Omental fat pad (tissue), 3 donors: ENCODE measurements at regions not wholly inside any gene's neighbourhood (a gene's known extent, or its start where the extent isn't known, plus 50 kb on each side); places are given as distances from the start of the nearest gene placed in this dataset.

Source experiments
- ATAC-seq: fragments of 150-250 bp; one replicate; pipeline ENCODE4 v1.9.1; 2016; ENCODE audit warnings: mild to moderate bottlenecking, moderate library complexity; ENCODE audit not compliant: low FRiP score
- DNase-seq: peaks from one replicate; pipeline ENCODE4 v3.0.0-alpha.2; 2019; ENCODE audit warnings: low spot score
- TF ChIP-seq, protein P1 (sequence below), 3 donors: fragments of 450-650 bp; IDR thresholded peaks; one replicate each; pipeline ENCODE4 v1.5.1; 2016 to 2017; ENCODE audit warnings: antibody characterized with exemption in 3 of 3, mild to moderate bottlenecking in 3 of 3, moderate library complexity in 2 of 3

DNA sequence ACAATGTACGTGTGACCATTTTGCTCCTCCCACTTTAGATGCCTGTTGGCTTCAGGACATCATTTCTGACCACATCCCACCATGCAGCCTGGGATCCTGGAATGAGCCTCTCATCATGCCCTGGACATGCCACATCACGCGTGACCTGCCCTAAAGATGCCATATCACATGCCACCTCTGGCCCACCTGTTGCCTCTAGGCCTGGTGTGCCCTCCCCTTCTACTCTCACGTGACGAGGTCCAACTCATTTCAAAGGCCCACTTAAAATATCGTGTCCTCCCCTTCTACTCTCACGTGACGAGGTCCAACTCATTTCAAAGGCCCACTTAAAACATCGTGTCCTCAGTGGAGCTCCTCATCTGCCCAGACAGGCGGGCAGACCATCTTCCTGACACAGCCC, 254.9 kb downstream of the TEX36 start:
- DNase-seq (no peak), ATAC-seq (no peak)
- TF ChIP-seq, protein P1, sequence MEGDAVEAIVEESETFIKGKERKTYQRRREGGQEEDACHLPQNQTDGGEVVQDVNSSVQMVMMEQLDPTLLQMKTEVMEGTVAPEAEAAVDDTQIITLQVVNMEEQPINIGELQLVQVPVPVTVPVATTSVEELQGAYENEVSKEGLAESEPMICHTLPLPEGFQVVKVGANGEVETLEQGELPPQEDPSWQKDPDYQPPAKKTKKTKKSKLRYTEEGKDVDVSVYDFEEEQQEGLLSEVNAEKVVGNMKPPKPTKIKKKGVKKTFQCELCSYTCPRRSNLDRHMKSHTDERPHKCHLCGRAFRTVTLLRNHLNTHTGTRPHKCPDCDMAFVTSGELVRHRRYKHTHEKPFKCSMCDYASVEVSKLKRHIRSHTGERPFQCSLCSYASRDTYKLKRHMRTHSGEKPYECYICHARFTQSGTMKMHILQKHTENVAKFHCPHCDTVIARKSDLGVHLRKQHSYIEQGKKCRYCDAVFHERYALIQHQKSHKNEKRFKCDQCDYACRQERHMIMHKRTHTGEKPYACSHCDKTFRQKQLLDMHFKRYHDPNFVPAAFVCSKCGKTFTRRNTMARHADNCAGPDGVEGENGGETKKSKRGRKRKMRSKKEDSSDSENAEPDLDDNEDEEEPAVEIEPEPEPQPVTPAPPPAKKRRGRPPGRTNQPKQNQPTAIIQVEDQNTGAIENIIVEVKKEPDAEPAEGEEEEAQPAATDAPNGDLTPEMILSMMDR (IDR thresholded peaks at IDR 0.05), result no peak

DNA sequence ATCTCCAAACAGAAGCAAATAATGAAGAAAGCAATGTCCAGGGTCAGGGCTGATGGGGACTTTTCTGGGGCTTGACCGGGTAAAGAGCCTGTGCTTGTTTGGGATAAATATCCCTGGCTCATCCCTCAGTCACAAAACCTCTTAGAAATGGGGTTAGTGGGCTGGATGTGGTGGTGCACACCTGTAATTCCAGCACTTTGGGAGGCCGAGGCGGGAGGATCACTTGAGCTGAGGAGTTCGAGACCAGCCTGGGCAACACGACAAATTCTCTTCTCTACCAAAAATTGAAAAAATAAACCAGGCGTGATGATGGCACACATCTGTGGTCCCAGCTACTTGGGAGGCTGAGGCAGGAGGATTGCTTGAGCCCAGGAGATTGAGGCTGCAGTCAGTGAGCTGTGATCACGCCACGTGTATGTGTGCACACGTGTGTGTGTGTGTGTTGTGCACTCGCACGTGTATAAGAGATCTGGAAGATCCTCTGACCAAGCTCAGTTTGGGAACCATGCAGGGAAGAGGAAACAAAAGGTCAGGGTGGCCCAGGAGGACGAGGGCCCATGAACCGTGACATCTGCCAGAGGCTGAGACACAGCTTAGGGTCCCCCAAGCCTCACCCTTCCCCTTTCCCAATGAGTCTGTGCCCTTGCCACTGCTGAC, 258.6 kb downstream of the TEX36 start:
- DNase-seq, result no peak
- no peak for ATAC-seq

DNA sequence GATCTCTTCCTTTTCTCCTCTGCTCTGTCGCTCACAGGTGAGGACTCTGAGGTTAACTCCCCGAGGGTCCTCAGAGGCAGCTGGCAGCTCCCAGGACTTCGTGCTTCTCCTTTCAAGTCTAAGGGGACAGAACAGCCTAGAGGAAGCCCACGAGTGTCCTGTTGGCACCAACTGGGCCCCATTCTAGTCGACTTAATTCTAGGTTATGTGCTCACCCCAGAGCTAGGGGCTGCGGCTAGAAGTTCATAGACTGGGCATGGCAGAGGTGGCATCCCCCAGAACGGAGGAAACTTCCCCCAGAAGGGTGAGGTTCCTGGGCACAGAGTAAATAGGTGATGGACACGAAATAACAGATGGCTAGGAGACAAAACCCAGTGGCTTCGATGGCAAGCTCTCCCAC, 259.4 kb downstream of the TEX36 start:
- ATAC-seq, result no peak
- no peak for DNase-seq
- TF ChIP-seq, protein P1 (IDR thresholded peaks at IDR 0.05), result no peak

More for the DNA sequence above, 258.6 kb downstream of the TEX36 start:
- TF ChIP-seq, protein P1 (IDR thresholded peaks at IDR 0.05), result no peak

DNA sequence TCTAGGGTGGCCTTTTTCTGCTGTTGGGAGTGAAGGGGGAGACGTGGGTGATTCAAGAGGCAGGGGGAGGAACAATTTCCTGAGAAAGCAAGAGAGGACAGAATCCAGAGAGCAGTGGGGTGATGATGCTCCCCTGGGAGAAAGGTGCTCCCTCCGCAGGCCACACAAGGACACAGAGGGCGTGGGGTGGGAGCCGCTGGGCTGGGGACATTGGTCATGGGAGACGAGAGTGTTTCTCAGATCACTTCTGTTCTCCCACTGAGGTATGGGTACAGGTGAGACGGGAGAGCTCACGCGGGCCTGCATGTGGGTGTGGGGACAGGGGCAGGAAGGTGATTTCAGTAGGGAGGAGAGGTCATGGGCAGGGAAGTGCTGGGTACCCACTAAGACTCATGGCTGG, 259.5 kb upstream of the CTBP2 start:
- TF ChIP-seq, protein P1 (IDR thresholded peaks at IDR 0.05), result no peak
- DNase-seq, result no peak
- ATAC-seq, result no peak

DNA sequence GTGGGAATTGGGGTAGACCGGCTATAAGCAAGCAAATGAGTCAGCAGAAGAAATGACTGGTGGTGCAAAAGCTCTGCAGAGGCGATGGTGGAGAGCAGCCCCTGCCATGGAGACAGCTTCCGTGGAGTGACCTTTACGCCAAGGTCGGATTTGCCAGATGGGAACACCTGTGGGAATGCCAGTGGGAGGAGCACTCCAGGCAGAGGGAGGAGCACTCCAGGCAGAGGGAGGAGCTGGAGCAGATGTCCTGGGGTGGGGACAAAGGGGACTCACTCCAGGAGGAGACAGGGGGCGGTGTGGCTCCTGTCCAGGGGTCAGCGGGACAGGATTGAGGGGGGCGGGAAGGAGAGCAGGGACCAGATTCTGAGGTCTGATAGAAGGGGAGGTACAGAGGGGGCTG, 258.8 kb upstream of the CTBP2 start:
- ATAC-seq (no peak), DNase-seq (no peak)
- TF ChIP-seq, protein P1 (IDR thresholded peaks at IDR 0.05), result no peak

DNA sequence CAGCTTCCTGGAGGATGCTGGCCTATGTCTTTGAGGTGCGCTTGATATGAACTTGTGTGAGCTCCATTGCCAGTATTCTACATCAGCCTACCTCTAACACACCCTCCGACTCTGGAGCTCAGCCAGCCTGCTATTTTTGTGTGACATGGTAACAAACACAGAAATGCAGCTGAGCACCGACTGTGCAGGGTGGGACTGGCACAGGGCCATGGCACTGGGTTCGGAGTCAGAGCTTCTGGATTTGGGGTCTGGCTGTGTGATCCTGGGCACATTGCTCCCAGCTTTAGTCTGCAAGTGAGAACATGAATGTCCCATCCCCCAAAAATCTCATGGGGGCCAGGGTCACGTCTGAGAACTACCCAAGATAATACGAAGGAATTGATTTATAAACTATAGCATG, 257.2 kb upstream of the CTBP2 start:
- TF ChIP-seq, protein P1 (IDR thresholded peaks at IDR 0.05), result no peak
- DNase-seq (no peak), ATAC-seq (no peak)

DNA sequence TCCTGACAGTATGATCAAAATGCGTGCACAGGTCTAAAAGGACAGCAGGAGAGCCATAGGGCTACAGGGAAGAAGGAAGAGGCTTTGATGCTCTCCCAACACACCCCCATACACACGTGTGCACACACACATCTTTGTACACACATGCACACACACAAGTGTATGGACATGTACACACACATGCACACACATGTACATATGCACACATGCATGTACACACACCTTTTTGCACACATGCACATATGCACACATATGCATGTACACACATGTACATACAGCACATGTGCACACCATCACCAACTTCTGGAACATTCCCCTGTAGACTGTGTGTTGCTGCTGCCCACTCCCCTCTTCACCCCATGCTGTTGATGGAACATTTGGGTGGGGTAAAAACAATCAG, 255.6 kb upstream of the CTBP2 start:
- DNase-seq (no peak), ATAC-seq (no peak)
- TF ChIP-seq, protein P1 (IDR thresholded peaks at IDR 0.05), result no peak
